CD4-positive, alpha-beta T cell (primary cell): ENCODE measurements at regions not wholly inside any gene's neighbourhood (a gene's known extent, or its start where the extent isn't known, plus 50 kb on each side); places are given as distances from the start of the nearest gene placed in this dataset.

Experiments
- ATAC-seq: fragments of 200-7000 bp; cut with Tn5 transposase; one replicate; pipeline ENCODE4 v1.10.0; 2022; ENCODE audit warnings: mild to moderate bottlenecking; ENCODE audit not compliant: poor library complexity
- CTCF ChIA-PET: fragments of 350-600 bp; sonication (Branson Sonifier 250); formaldehyde crosslinking; loops from one replicate; lab custom pipeline; 2021; ENCODE audit warnings: antibody characterized with exemption, inconsistent platforms; lab: Charles Lee
- POLR2A ChIA-PET: fragments of 350-600 bp; sonication (Branson Sonifier 250); formaldehyde crosslinking; loops from one replicate; lab custom pipeline; 2021; ENCODE audit warnings: antibody characterized with exemption, inconsistent platforms; lab: Charles Lee
- DNase-seq, 14 experiments: peaks; one replicate each; pipeline ENCODE4 v3.0.0-alpha.2; 2013 to 2020; ENCODE audit warnings: mixed read lengths in 2 of 14
- H3K27ac ChIP-seq, 2 donors: one replicate each; pipeline versions ENCODE4 v1.5.1 to v1.7.0; 2013; ENCODE audit warnings: low read length in 2 of 2, low read depth in 1 of 2, mild to moderate bottlenecking in 1 of 2
- H3K27me3 ChIP-seq, 2 experiments: 1 replicate in 1 of 2; 2 replicates in 1 of 2; pipeline versions ENCODE4 v1.6.1 to v1.7.0; 2013; ENCODE audit warnings: low read length in 2 of 2, control low read depth in 1 of 2, mild to moderate bottlenecking in 1 of 2, moderate library complexity in 1 of 2; ENCODE audit not compliant: insufficient read depth in 2 of 2, control insufficient read depth in 1 of 2
- H3K36me3 ChIP-seq: one replicate; pipeline ENCODE4 v1.6.1; 2013; ENCODE audit warnings: low read length, control low read depth; ENCODE audit not compliant: insufficient read depth
- H3K4me1 ChIP-seq: one replicate; pipeline ENCODE4 v1.6.1; 2013; ENCODE audit warnings: low read length, control low read depth; ENCODE audit not compliant: insufficient read depth
- H3K4me3 ChIP-seq: one replicate; pipeline ENCODE4 v1.5.1; 2013; ENCODE audit warnings: mild to moderate bottlenecking, low read length, moderate library complexity
- H3K9me3 ChIP-seq, 2 experiments: 1 replicate in 1 of 2; 2 replicates in 1 of 2; pipeline versions ENCODE4 v1.6.1 to v1.7.0; 2013; ENCODE audit warnings: low read length in 2 of 2, mild to moderate bottlenecking in 2 of 2, control low read depth in 1 of 2, moderate library complexity in 1 of 2; ENCODE audit not compliant: control insufficient read depth in 1 of 2, insufficient read depth in 1 of 2
- H3K27ac Mint-ChIP-seq: one replicate; pipeline ENCODE4 v1.8.0; 2020; ENCODE audit warnings: mixed read lengths
- H3K27me3 Mint-ChIP-seq: one replicate; pipeline ENCODE4 v1.8.0; 2021; ENCODE audit warnings: mixed read lengths
- H3K36me3 Mint-ChIP-seq: one replicate; pipeline ENCODE4 v1.8.0; 2021; ENCODE audit warnings: low read depth, mixed read lengths
- H3K4me1 Mint-ChIP-seq: one replicate; pipeline ENCODE4 v1.8.0; 2021; ENCODE audit warnings: low read depth, mixed read lengths
- H3K4me3 Mint-ChIP-seq: one replicate; pipeline ENCODE4 v1.8.0; 2020; ENCODE audit warnings: mild to moderate bottlenecking, mixed read lengths
- H3K9me3 Mint-ChIP-seq: one replicate; pipeline ENCODE4 v1.8.0; 2020; ENCODE audit warnings: mixed read lengths
- CTCF ChIP-seq: fragments of 200-600 bp; IDR thresholded peaks from one replicate; pipeline ENCODE4 v1.8.0; 2022; ENCODE audit warnings: antibody characterized with exemption, mild to moderate bottlenecking
- intact Hi-C, 2 experiments: fragments of 100-400 bp; cut with DNase I in 1 of 2; cut with micrococcal nuclease in 1 of 2; formaldehyde crosslinking; loops; one replicate each; pipeline versions ENCODE4 v1.15.1 to v1.9.0; 2023 to 2025; cut with DNase I, micrococcal nuclease

DNA sequence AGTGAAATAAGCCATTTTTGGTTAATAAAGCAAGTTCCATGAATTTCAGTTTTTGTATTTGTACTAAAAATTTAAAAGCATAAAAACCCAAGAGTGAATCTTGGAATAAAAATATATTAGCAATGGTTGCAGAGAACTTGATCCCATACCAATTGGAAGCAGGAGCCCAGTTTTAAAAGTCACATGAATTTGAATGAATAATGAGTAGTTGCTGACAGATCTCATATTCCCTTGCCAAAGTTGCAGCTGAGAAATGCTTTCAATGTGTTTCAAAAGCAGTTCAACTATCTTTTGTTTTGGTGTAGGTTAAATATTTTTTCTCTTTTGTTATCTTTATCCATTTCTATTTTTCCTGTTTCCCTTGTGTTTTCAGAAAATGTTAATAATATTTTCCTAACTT, 818.6 kb downstream of the CDH18 start:
- Mint-ChIP-seq H3K9me3 (peaks cover 8% of the 10 kb centered on the region), H3K36me3 (no peaks in the 10 kb centered on the region), H3K4me1 (no peaks in the 10 kb centered on the region), H3K4me3 (no peak overlapping the region), H3K27me3 (no peaks in the 10 kb centered on the region), H3K27ac (no peak overlapping the region)
- Histone ChIP-seq H3K9me3 (no peaks in the 10 kb centered on the region), H3K4me3 (no peak overlapping the region), H3K27ac (no peak overlapping the region), H3K36me3 (no peaks in the 10 kb centered on the region), H3K27me3 (no peaks in the 10 kb centered on the region), H3K4me1 (no peaks in the 10 kb centered on the region)
- ChIA-PET POLR2A (no interaction called here), CTCF (no interaction called here)
- no peak for TF ChIP-seq CTCF
- no peak for ATAC-seq
- intact Hi-C loops = no loop called here
- DNase-seq = no peak

DNA sequence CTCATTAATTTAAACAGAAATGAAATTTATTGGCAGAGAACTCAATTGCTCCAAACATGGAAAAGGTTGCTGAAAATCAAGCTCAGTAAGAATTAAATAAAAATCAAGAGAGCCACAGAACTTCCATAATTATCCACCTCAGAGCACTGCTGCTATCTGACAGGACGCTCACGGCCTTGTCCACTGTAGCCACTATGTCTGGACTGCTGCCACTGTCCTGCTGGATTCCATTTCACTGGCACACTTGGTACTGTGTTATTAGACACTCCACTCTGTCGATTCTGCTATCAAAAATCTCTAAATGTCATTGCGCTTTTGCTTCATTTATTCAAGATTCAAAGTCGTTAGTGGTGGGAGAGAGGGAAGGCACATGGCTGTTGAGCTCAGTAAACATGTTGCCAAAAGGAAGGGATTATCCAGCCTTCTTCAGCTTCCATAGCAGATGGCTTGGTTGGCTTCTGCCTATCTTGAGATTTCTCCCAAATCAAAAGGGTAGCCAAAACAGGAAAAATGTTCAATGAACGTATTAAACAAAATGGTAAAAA, 815.0 kb downstream of the CDH18 start:
- intact Hi-C loops = no loop called here
- CTCF ChIA-PET = interaction anchor here (1.0 kb wide), 1 partner anchor 38 kb away, joined by 3 read pairs; no protein-coding TSS in a partner anchor
- Mint-ChIP-seq H3K27ac (no peak overlapping the region), H3K27me3 (no peaks in the 10 kb centered on the region), H3K36me3 (no peaks in the 10 kb centered on the region), H3K4me3 (no peak overlapping the region), H3K4me1 (no peaks in the 10 kb centered on the region), H3K9me3 (peaks cover 15% of the 10 kb centered on the region)
- no peaks in the 10 kb centered on the region for H3K27me3 ChIP-seq
- no peak for DNase-seq
- no peak overlapping the region for H3K27ac ChIP-seq
- ATAC-seq = no peak
- no peak overlapping the region for H3K4me3 ChIP-seq
- no peaks in the 10 kb centered on the region for H3K36me3 ChIP-seq
- TF ChIP-seq CTCF = no peak
- H3K9me3 ChIP-seq = no peaks in the 10 kb centered on the region
- POLR2A ChIA-PET = no interaction called here
- H3K4me1 ChIP-seq = no peaks in the 10 kb centered on the region

DNA sequence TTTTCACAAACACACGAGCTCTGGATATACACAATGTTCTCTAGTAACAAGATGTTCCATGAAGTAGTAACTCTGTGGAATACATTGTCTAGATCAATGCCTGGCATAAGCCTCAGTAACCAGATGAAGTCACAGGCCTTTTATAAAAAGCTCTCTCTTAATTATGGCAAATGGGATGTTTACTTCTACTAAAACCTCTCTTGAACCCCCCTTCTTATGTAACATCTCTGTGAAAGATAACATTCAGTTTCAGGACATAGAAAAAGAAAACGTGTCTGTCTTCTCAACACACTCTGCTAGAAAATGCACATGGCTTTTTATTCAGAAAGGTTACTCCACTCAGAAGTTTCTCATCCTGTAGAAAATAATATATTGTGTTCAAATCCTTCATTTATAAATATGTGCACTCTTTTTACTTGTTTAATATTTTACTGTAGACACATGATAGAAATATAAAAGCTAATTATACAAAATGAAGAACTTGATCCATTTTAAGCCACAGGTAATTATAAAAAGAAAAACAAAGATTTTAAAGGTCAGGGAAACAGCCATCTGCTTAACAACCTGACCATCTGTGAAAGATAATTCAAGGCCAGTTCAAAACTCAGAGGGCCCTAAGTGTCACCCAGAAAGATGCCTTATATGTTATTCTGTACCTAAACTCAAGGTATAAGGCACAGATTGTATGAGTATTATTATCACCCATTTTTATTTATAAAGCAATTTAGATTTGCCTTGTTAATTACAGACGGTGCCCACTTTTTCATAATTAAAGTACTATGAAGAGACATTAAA, 812.0 kb downstream of the CDH18 start:
- no peak for ATAC-seq
- POLR2A ChIA-PET = no interaction called here
- no peaks in the 10 kb centered on the region for H3K36me3 ChIP-seq
- no peaks in the 10 kb centered on the region for H3K36me3 Mint-ChIP-seq
- H3K4me1 Mint-ChIP-seq = no peaks in the 10 kb centered on the region
- intact Hi-C loops = no loop called here
- no peak overlapping the region for H3K4me3 ChIP-seq
- TF ChIP-seq CTCF = no peak
- no peak overlapping the region for H3K27ac ChIP-seq
- no peak overlapping the region for H3K27ac Mint-ChIP-seq
- no peak overlapping the region for H3K4me3 Mint-ChIP-seq
- H3K27me3 ChIP-seq = no peaks in the 10 kb centered on the region
- no peaks in the 10 kb centered on the region for H3K27me3 Mint-ChIP-seq
- CTCF ChIA-PET = no interaction called here
- H3K9me3 ChIP-seq = no peaks in the 10 kb centered on the region
- H3K9me3 Mint-ChIP-seq = peaks cover 12% of the 10 kb centered on the region
- H3K4me1 ChIP-seq = no peaks in the 10 kb centered on the region
- no peak for DNase-seq
